Astrocyte of the spinal cord (primary cell): ENCODE measurements at regions not wholly inside any gene's neighbourhood (a gene's known extent, or its start where the extent isn't known, plus 50 kb on each side); places are given as distances from the start of the nearest gene placed in this dataset.

Experiments used
- DNase-seq: peaks from one replicate; pipeline ENCODE4 v3.0.0; 2011; ENCODE audit warnings: low read depth, low spot score
- H3K4me3 ChIP-seq: 2 replicates; pipeline ENCODE4 v1.5.1; 2011; ENCODE audit warnings: low read depth, mild to moderate bottlenecking, low read length, moderate library complexity
- CTCF ChIP-seq: IDR thresholded peaks from 2 replicates; pipeline ENCODE4 v1.5.1; 2012; ENCODE audit warnings: low read depth, mild to moderate bottlenecking, low read length, inconsistent platforms
- in situ Hi-C: cut with HindIII; loops from 2 replicates; pipeline ENCODE4 v1.10.0; 2017; ENCODE audit warnings: low sequenced_read_pairs

DNA sequence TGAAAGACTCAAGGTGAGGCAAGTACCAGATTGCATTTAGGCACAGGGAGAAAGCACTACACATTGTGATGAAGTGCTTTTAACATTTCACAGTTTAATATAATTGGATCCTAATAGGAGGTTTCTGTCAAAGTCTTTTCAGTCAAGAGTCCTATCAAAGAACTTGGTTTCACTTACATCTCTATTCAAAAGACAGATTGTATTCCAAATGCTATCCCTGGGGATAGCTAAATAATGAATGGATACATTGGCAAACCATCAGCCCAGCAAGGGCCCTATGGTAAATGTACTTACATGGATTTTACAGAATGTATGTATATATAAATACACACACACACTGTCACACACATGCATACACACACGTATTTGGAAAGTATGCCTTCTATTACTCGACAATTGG is 655.5 kb upstream of the FLRT2 start:
- H3K4me3 ChIP-seq = no peak overlapping the region
- TF ChIP-seq CTCF = no peak
- DNase-seq = no peak
- in situ Hi-C loops = no loop called here

GRCh38 chr14:84877061-84877460 is 652.9 kb upstream of the FLRT2 start:
- in situ Hi-C loops = no loop called here
- DNase-seq = no peak
- H3K4me3 ChIP-seq = no peak overlapping the region
- no peak for TF ChIP-seq CTCF

DNA sequence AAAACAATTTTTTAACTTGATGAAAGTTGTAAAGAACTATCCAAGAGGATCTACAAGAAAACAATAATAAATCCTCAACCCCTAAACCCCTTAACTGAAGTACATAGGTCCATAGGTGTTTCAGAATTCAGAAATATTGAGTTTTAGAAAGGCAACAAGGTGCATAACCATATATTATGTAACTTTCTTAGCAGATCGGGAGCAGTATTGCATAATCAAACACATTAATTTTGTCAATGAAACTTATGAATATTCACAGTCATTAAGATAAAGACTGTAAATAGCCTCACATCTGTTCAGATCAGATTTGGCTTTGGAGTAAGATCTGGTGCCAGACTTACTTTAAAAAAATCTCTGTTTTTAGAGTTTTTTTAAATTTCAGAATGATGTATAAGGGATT is 647.1 kb upstream of the FLRT2 start:
- no peak for DNase-seq
- H3K4me3 ChIP-seq = no peak overlapping the region
- no peak for TF ChIP-seq CTCF
- in situ Hi-C loops = no loop called here

DNA sequence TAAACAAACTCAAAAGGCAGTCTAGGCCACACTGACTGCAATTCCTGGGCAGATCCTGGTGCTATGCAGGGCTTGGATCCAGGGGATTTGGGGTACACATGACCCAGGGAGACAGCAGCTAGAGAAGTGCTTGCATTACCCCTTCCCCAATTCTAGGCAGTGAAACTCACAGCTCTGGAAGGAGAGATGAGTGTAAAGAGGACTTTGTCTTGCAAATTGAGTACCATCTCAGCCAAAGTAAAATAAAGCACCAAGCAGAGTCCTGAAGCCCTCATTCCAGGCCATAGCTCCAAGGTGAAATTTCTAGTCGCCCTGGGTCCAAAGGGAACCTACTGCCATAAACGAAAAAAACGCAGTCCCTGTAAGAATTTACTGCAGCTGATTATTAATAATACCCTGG is 644.9 kb upstream of the FLRT2 start:
- DNase-seq = no peak
- no peak for TF ChIP-seq CTCF
- no peak overlapping the region for H3K4me3 ChIP-seq
- in situ Hi-C loops = no loop called here

- DNase-seq = no peak
- no peak for TF ChIP-seq CTCF
- H3K4me3 ChIP-seq = no peak overlapping the region
- in situ Hi-C loops = no loop called here
Observed at GRCh38 chr14:84891404-84891803, 638.5 kb upstream of the FLRT2 start.

- in situ Hi-C loops = no loop called here
- H3K4me3 ChIP-seq = no peak overlapping the region
- TF ChIP-seq CTCF = no peak
- no peak for DNase-seq
Observed at GRCh38 chr14:84894254-84894653, 635.7 kb upstream of the FLRT2 start.

DNA sequence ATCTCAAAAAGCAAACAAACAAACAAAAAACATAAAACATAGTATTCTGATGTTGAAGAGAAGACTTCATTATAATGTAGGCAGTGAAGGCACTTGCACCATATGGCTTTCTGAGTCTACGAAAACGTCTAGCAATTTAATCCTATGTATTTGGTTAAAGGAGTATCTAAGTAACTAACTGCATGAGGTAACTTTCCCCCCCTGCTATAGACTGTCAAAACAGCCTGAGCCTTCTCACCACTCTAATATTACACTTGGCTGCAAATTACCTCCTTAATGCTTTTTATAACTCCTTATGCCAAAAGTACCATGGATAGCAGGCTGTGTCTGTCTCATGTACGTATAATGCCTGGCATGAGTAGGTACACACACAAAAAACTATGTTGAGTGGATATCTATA is 607.6 kb upstream of the FLRT2 start:
- DNase-seq = no peak
- in situ Hi-C loops = no loop called here
- TF ChIP-seq CTCF = no peak
- no peak overlapping the region for H3K4me3 ChIP-seq
